Mesothelial cell of epicardium (in vitro differentiated cells): ENCODE measurements at regions not wholly inside any gene's neighbourhood (a gene's known extent, or its start where the extent isn't known, plus 50 kb on each side); places are given as distances from the start of the nearest gene placed in this dataset.
"Not testable (repeated sequence)": the region's sequence is repeated elsewhere in the genome, so short reads cannot be mapped to it uniquely, and the experiment has no call there.

Source experiments
- DNase-seq, 2 experiments: peaks; one replicate each; pipeline ENCODE4 v3.0.0; 2021; ENCODE audit warnings: low spot score in 2 of 2; ENCODE audit not compliant: unreplicated experiment in 2 of 2
- H3K27ac Mint-ChIP-seq: 2 replicates; pipeline ENCODE4 v1.8.0; 2021; ENCODE audit warnings: mixed read lengths
- H3K27me3 Mint-ChIP-seq: 2 replicates; pipeline ENCODE4 v1.8.0; 2021; ENCODE audit warnings: low read depth, mixed read lengths
- H3K36me3 Mint-ChIP-seq: 2 replicates; pipeline ENCODE4 v1.8.0; 2021; ENCODE audit warnings: mixed read lengths
- H3K4me1 Mint-ChIP-seq: 2 replicates; pipeline ENCODE4 v1.8.0; 2021; ENCODE audit warnings: mixed read lengths
- H3K4me3 Mint-ChIP-seq: 2 replicates; pipeline ENCODE4 v1.8.0; 2021; ENCODE audit warnings: mild to moderate bottlenecking, moderate library complexity, mixed read lengths
- H3K9me3 Mint-ChIP-seq: 2 replicates; pipeline ENCODE4 v1.8.0; 2021; ENCODE audit warnings: mixed read lengths
- CTCF ChIP-seq: fragments of 200-600 bp; sonication (generic); IDR thresholded peaks from one replicate; pipeline ENCODE4 v1.5.0; 2021; ENCODE audit warnings: antibody characterized with exemption; ENCODE audit not compliant: unreplicated experiment

- H3K27ac Mint-ChIP-seq, result no peak overlapping the region
- no peak overlapping the region for H3K4me3 Mint-ChIP-seq
- H3K36me3 Mint-ChIP-seq, result no peaks in the 10 kb centered on the region
- no peaks in the 10 kb centered on the region for H3K4me1 Mint-ChIP-seq
- H3K27me3 Mint-ChIP-seq, result peaks cover 1% of the 10 kb centered on the region
- DNase-seq, result no peak
- no peaks in the 10 kb centered on the region for H3K9me3 Mint-ChIP-seq
- TF ChIP-seq CTCF, result no peak
Observed at GRCh38 chr6:164051427-164051826, 636.9 kb downstream of the QKI start.

GRCh38 chr6:164049517-164049988 lies 635.0 kb downstream of the QKI start:
- Mint-ChIP-seq H3K27me3 (peaks cover 1% of the 10 kb centered on the region), H3K36me3 (no peaks in the 10 kb centered on the region), H3K9me3 (no peaks in the 10 kb centered on the region), H3K4me1 (no peaks in the 10 kb centered on the region), H3K4me3 (no peak overlapping the region), H3K27ac (no peak overlapping the region)
- no peak for TF ChIP-seq CTCF
- DNase-seq, result no peak

GRCh38 chr6:164048840-164049516 lies 634.5 kb downstream of the QKI start:
- no peak for TF ChIP-seq CTCF
- Mint-ChIP-seq H3K9me3 (no peaks in the 10 kb centered on the region), H3K4me1 (no peaks in the 10 kb centered on the region), H3K27ac (no peak overlapping the region), H3K4me3 (no peak overlapping the region), H3K27me3 (peaks cover 1% of the 10 kb centered on the region), H3K36me3 (no peaks in the 10 kb centered on the region)
- no peak for DNase-seq

GRCh38 chr6:164045082-164045481 lies 630.6 kb downstream of the QKI start:
- no peak for DNase-seq
- no peaks in the 10 kb centered on the region for H3K36me3 Mint-ChIP-seq
- no peaks in the 10 kb centered on the region for H3K4me1 Mint-ChIP-seq
- no peak overlapping the region for H3K27ac Mint-ChIP-seq
- peaks cover 10% of the 10 kb centered on the region for H3K9me3 Mint-ChIP-seq
- TF ChIP-seq CTCF, result no peak
- H3K4me3 Mint-ChIP-seq, result no peak overlapping the region
- no peaks in the 10 kb centered on the region for H3K27me3 Mint-ChIP-seq

- H3K27ac Mint-ChIP-seq, H3K27me3 Mint-ChIP-seq, H3K4me3 Mint-ChIP-seq, DNase-seq, H3K4me1 Mint-ChIP-seq, H3K36me3 Mint-ChIP-seq: not testable (repeated sequence)
- peaks cover 10% of the 10 kb centered on the region for H3K9me3 Mint-ChIP-seq
Observed at GRCh38 chr6:164043656-164044055, 629.1 kb downstream of the QKI start.

- H3K36me3 Mint-ChIP-seq, result no peaks in the 10 kb centered on the region
- H3K27me3 Mint-ChIP-seq, result no peaks in the 10 kb centered on the region
- no peaks in the 10 kb centered on the region for H3K4me1 Mint-ChIP-seq
- peaks cover 10% of the 10 kb centered on the region for H3K9me3 Mint-ChIP-seq
- H3K4me3 Mint-ChIP-seq, result no peak overlapping the region
- DNase-seq, result no peak
- H3K27ac Mint-ChIP-seq, result no peak overlapping the region
- TF ChIP-seq CTCF, result no peak
Observed at GRCh38 chr6:164042212-164042611, 627.7 kb downstream of the QKI start.
